G401 (cell line): ENCODE measurements at regions not wholly inside any gene's neighbourhood (a gene's known extent, or its start where the extent isn't known, plus 50 kb on each side); places are given as distances from the start of the nearest gene placed in this dataset.

Experiments used
- DNase-seq: peaks from one replicate; pipeline ENCODE4 v3.0.0-alpha.2; 2015; ENCODE audit warnings: low spot score
- in situ Hi-C: cut with HindIII; loops from 2 replicates; pipeline ENCODE4 v1.10.0; 2016; ENCODE audit warnings: low sequenced_read_pairs, mixed read lengths

GRCh38 chr12:43066471-43066870, 476.9 kb upstream of the PRICKLE1 start:
- DNase-seq, result no peak
- in situ Hi-C loops, result no loop called here

DNA sequence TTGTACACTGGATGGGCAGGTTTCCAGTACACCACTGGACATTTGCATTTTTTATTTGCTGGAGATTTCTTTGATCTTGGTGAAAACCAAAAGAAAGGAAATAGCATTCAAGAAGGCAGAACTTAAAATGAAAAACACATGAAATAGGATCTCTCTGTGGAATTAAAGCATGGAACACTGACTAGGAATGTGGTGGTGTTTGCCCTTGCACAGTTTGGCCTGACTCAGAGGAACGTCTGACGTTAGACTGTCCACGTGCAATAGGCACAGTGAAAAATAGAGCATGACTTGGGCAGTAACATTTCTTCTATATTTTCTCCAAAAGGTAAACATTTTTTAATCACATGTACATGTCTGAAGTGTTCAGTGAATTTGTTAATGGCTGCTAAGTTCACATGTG, 474.1 kb upstream of the PRICKLE1 start:
- in situ Hi-C loops, result no loop called here
- no peak for DNase-seq

GRCh38 chr12:43062201-43062895, 472.8 kb upstream of the PRICKLE1 start:
- DNase-seq, result no peak
- in situ Hi-C loops, result no loop called here

- DNase-seq, result no peak
- in situ Hi-C loops, result no loop called here
Observed at GRCh38 chr12:43060742-43061141, 471.2 kb upstream of the PRICKLE1 start.

DNA sequence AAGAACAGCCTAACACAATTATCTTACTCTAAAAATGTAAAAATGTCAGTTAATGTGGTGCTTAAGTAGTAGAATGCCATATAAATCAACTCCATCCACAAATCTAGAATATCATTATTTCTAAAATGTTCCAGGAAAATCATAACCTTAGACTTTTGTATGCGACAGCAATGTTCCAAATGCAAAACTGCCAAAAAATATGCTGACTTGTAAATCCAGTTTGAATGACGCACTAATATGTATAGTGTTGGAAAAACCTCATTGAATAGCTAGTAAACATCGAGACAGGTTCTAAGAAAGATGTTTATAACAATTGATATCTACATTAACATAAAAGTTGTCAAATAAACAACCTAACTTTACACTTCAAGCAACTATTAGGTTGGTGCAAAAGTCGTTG, 469.1 kb upstream of the PRICKLE1 start:
- in situ Hi-C loops, result no loop called here
- DNase-seq, result no peak

DNA sequence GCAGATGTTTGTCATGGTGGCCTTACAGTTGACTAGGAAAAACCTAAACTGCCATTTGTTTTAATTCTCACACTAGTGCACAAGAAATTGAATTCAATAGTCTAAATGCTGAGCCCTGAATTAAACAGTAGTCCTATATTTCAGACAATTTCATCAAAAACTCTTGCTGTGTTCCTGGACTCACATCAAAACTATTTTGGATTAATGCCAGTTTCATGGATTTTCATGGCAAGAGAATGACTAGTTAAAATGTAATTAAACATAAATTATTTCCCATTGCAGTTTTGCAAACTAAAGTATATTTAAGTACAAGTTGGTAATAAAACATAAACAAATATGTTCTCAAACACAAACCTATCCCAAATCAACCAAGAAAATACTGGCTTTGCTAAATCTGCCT, 468.0 kb upstream of the PRICKLE1 start:
- DNase-seq, result no peak
- in situ Hi-C loops, result no loop called here

- no peak for DNase-seq
- in situ Hi-C loops, result no loop called here
Observed at GRCh38 chr12:43054085-43054484, 464.5 kb upstream of the PRICKLE1 start.

DNA sequence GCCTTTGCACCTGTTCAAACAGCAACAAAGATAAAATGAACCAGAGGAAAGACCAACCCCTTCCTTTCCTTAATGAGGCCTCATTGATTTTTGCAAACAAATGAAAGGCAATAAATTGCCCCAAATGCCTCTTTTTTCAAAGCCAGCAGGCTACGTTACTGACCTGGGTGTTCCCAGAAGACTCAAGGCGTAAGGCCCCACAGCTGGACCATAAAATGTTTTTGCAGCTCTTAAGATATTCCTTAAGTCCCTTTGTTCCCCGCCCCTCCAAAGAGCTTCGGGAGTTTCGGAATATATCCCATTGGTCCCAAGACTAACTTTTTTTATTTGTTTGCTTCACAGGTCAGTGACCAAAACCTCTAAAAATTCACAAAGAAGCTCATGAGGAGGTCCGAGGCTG, 462.9 kb upstream of the PRICKLE1 start:
- no peak for DNase-seq
- in situ Hi-C loops, result no loop called here

DNA sequence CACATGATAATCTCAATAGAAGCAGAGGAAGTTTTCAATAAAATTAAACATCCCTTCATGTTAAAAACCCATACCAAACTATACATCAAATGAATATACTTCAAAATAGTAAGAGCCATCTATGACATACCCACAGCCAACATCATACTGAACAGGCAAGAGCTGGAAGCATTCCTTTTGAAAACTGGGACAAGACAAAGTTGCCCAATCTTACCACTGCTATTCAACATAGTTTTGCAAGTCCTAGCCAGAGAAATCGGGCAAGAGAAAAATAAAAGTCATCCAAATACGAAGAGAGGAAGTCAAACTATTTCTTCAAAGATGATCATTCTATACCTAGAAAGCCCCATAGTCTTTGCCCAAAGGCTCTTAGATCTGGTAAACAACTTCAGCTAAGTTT, 454.7 kb upstream of the PRICKLE1 start:
- no peak for DNase-seq
- in situ Hi-C loops, result no loop called here

- DNase-seq, result no peak
- in situ Hi-C loops, result no loop called here
Observed at GRCh38 chr12:43038991-43039390, 449.4 kb upstream of the PRICKLE1 start.

DNA sequence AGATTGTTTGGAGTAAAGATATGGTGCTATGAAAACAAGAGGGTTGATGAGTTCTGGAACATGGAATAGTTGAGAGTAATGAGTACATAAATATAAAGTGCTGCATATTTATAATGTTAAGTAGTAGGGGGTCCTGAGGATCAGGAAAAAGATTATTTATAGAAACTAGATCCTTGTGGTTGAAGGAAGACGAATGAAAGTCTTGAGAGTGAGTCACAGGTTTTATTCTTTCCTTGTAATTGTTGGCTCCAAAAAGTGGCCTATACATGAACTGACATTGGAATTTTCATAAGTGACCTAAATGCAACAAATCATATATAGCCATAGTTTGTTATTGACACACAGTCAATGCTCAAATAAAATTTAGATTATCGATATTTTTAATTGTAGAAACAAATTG, 440.4 kb upstream of the PRICKLE1 start:
- in situ Hi-C loops, result no loop called here

GRCh38 chr12:43028826-43029225, 439.3 kb upstream of the PRICKLE1 start:
- in situ Hi-C loops, result no loop called here
- no peak for DNase-seq

More for the DNA sequence above, 440.4 kb upstream of the PRICKLE1 start:
- no peak for DNase-seq

- in situ Hi-C loops, result no loop called here
- no peak for DNase-seq
Observed at GRCh38 chr12:43022838-43023237, 433.3 kb upstream of the PRICKLE1 start.

GRCh38 chr12:43015090-43015737, 425.7 kb upstream of the PRICKLE1 start:
- no peak for DNase-seq
- in situ Hi-C loops, result no loop called here

DNA sequence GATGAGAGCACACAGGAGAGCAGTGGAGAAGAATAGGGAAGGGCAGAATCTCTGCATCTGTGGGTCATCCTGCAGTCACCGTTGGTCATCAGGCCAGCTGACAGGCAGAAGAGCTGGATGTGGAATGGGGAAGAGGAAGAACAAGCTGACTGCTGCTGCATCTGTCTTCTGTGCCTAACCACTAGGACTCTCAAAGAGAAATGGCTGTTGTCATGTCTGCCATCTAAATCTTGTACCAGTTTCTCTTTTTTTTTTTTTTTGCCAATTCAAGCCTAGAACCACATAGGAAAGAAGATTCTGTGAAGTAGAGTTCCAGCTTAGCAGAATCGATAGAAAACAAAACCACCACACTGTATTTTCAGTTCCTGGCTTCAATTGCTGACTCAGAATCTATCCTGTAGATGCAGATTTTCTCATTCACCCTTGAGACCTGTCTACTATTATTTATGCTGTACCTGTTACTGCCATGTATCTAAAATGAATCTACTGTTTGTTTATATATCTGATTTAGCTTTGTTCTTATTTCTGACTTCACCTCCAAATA, 421.9 kb upstream of the PRICKLE1 start:
- DNase-seq, result no peak
- in situ Hi-C loops, result no loop called here

GRCh38 chr12:43009846-43010240, 420.3 kb upstream of the PRICKLE1 start:
- in situ Hi-C loops, result no loop called here
- no peak for DNase-seq

DNA sequence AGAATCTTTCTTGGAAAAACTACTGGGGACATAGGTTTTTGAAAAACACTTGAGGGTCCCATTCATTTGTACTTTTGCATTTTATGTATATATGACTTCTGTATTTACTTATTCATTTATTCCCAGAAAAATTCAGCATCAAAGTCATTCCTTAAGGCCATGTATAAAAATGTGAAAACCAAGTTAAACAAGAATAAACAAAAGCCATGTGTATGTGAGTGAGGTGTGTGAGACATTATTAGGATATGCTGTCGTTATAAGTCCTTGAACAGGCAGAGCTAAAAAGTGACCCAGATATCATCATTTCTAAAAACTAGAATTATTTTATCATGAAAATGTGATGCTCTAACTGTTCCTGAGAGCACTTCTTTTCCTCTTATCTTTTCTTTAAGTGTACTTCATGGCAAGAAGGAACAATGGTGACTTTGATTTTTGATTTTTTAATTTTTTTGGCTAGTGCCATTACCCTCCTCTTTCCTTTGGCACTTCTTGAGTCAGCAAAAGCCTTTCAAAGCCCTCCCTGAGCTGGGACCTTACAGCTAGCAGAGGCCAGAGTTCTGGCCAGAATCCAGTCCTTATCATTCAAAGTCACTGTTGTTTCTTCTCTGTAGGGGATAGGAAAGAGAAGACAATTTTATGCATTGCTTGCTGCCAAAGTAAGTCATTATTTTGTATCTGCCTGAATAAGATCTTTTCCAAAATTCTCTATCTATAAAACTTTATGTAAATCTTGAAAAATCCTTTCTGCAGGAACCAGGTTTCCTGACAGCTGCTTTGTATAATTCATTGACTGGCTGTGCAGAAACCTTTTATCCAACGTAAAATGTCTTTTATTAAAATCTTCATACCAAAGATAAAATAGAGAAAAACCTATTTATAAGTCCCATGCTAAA, 419.7 kb upstream of the PRICKLE1 start:
- DNase-seq, result no peak
- in situ Hi-C loops, result no loop called here

DNA sequence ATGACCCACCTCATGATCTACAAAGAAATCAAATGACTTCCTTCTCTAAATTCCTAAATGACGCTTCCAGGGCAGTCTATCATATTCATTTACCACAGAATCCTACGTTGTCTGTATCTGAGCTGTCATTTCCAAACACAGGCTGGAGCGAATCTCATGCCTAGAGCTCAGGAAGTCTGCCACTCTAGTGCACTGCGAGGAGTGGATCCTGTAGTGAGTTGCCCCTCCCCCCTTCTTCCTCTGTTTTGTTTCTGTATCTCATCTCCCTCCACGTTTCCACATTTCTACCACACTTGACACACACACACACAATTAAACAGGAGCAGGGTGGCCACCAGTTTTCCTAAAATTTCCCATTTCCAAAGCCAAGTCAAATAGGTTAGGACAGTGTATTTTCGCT, 415.4 kb upstream of the PRICKLE1 start:
- no peak for DNase-seq
- in situ Hi-C loops, result no loop called here

GRCh38 chr12:43004141-43004540, 414.6 kb upstream of the PRICKLE1 start:
- no peak for DNase-seq
- in situ Hi-C loops, result no loop called here

GRCh38 chr12:42996869-42997431, 407.4 kb upstream of the PRICKLE1 start:
- in situ Hi-C loops, result no loop called here
- DNase-seq, result no peak
